ENCODE measurements at regions not wholly inside any gene's neighbourhood (a gene's known extent, or its start where the extent isn't known, plus 50 kb on each side); places are given as distances from the start of the nearest gene placed in this dataset.

DNA sequence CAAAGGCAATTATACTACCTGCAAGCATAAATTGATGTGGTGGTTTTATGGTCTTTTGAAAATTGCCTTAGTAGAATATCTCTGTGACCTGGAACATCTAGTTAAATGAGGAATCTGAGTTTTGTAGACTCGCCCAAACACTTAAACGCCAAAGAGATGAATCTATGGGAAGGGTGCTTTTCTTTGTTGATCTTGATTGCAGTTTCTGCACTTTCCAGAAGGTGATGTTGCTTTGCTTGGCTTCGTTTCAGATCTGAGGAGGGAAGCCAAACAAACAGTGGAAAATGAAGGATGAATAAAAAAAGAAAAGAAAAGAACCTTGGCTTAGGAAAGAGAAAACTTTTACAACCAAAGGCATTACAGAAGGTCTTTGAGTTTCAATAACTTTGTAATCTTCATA lies 1021.2 kb downstream of the NR2F1-AS1 start:
- TF ChIP-seq, protein P1, sequence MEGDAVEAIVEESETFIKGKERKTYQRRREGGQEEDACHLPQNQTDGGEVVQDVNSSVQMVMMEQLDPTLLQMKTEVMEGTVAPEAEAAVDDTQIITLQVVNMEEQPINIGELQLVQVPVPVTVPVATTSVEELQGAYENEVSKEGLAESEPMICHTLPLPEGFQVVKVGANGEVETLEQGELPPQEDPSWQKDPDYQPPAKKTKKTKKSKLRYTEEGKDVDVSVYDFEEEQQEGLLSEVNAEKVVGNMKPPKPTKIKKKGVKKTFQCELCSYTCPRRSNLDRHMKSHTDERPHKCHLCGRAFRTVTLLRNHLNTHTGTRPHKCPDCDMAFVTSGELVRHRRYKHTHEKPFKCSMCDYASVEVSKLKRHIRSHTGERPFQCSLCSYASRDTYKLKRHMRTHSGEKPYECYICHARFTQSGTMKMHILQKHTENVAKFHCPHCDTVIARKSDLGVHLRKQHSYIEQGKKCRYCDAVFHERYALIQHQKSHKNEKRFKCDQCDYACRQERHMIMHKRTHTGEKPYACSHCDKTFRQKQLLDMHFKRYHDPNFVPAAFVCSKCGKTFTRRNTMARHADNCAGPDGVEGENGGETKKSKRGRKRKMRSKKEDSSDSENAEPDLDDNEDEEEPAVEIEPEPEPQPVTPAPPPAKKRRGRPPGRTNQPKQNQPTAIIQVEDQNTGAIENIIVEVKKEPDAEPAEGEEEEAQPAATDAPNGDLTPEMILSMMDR (conservative IDR thresholded peaks at IDR 0.05; ENCODE audit: low read depth, low read length) = peak; percentile 50
- DNase-seq (ENCODE audit: low read depth) = no peak
- H3K4me3 ChIP-seq (ENCODE audit: low read depth, low read length) = no peak overlapping the region

DNA sequence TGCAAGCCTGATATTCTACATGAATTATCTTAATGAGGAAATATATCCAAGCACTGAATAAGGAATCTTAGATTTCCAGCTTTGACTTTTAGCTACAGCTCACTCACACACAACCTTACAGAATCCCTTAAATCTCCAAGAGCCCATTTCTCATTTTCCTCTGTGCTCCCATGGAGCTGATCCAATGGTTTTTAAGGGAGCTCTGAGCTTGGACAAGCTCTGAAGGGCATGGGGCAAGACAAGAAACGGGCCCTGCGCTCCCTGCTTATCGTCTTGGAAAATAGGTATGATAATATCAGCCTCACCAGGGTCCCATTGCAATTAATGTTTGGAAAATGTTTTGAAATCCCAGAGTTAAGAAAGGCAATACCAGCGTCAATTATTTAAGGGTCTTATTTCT lies 1021.7 kb downstream of the NR2F1-AS1 start:
- no peak overlapping the region for H3K4me3 ChIP-seq (ENCODE audit: low read depth, low read length)
- TF ChIP-seq, protein P1 (conservative IDR thresholded peaks at IDR 0.05; ENCODE audit: low read depth, low read length) = no peak
- no peak for DNase-seq (ENCODE audit: low read depth)

DNA sequence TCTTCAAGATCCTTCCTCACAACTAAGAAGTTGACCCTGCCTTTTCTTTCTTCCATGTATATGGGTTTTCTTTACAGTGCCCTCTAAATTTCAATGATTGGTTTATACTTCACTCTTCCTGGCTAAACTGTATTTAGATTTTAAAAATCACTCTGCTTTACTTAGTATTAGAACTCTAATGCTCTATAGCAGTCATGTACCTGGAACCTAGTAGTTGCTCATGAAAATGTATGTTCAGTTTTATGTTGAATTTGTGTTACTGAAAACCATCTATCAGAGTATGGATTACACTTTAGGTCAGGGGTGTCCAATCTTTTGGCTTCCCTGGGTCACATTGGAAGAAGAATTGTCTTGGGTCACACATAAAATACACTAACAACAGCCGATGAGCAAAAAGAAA lies 1024.3 kb downstream of the NR2F1-AS1 start:
- TF ChIP-seq, protein P1 (conservative IDR thresholded peaks at IDR 0.05; ENCODE audit: low read depth, low read length) = no peak
- no peak overlapping the region for H3K4me3 ChIP-seq (ENCODE audit: low read depth, low read length)
- no peak for DNase-seq (ENCODE audit: low read depth)

DNA sequence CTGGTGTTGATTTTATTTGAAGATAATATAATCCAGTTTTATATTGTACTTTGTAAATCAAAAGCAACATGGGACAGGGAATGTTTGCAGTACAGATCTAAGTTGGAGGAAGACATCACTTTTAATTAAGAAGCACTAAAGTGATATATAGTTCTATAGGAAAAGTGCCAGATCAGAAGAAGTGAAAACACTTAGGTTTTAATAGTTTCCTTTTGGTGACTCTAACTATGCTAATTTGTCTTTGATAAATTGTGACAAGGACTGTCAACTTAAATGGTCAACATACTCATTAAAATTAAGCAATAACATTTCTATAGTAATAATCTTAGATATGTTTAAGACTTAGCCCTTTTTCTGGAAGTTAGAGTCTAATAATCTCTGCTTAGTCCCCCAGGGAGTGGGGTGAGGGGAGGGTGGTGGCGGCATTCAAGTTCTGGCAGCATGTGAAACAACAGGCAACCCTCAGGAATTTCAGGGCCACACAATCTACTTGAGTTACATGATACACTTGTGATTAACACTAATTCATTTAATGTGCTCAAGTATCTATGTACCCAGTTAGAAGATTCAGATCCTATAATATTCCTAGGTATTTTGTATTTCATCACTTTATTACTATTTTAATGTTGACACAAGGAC lies 1026.5 kb downstream of the NR2F1-AS1 start:
- no peak overlapping the region for H3K4me3 ChIP-seq (ENCODE audit: low read depth, low read length)
- TF ChIP-seq, protein P1 (conservative IDR thresholded peaks at IDR 0.05; ENCODE audit: low read depth, low read length) = no peak
- DNase-seq (ENCODE audit: low read depth) = no peak

DNA sequence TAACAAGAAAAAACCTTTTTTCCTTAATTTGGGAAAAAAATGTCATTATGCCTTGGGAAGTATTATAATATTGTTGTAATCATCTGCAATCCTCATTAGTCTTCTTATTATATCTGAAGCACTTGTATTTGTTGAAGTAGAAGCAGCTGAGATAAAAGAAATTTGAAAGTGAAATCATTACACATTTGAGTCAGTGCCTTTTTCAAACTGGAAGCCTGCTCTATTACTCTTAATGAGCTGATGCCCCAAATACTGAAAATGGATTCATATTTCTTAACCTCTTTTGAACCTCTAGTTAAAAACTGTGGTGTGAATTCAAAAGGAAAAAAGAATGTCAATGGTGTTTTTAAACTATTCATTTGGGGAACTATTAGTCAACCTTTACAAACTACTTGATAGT lies 1027.7 kb downstream of the NR2F1-AS1 start:
- no peak overlapping the region for H3K4me3 ChIP-seq (ENCODE audit: low read depth, low read length)
- TF ChIP-seq, protein P1 (conservative IDR thresholded peaks at IDR 0.05; ENCODE audit: low read depth, low read length) = no peak
- no peak for DNase-seq (ENCODE audit: low read depth)

DNA sequence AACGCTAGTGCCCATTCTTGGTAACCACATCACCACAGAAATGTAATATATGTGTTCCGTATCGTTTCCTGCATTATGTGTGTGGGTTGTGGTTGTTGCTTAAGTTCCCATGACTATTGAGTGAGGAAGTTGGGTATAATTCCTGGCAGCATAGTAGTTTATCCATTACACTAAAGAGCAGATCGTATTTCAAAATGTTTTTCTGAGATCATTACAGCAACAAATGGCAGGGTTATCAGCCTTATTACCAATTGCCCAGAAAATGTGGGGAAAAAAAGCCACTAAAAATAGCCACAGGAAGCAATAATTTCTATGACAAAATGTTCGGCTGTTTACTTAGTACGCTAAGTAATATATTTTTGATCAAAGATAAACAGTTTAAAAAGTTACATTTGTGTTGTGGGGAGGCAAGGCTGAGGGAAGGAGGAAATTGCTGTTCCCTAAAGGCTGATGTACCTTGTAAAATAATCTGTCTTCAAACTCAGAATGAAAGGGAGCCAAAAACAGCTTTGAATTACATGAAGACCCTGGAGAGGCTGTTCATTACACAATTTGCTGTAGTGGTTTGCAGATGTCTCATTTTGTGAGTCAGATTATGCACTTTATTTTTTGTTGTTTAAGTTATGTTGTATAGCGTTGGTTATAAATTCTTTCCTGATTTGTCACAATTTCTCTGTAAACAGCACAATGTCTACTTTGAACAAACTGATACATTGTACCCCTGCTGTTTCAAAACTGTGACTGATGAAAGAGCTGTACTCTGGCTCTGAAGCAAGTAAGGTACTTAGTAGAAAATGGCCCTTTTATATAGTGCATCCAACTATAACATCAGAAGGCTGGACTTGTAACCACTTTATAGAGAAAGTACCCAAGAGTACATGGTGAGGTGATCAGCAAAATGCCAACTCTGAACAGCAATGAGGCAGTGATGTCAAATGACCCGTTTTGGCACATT lies 1028.5 kb downstream of the NR2F1-AS1 start:
- no peak overlapping the region for H3K4me3 ChIP-seq (ENCODE audit: low read depth, low read length)
- no peak for DNase-seq (ENCODE audit: low read depth)
- TF ChIP-seq, protein P1 (conservative IDR thresholded peaks at IDR 0.05; ENCODE audit: low read depth, low read length) = no peak

Measured in epithelial cell of proximal tubule (primary cell).